GM04503 (cell line): ENCODE measurements at regions not wholly inside any gene's neighbourhood (a gene's known extent, or its start where the extent isn't known, plus 50 kb on each side); places are given as distances from the start of the nearest gene placed in this dataset.
"Not testable (repeated sequence)": the region's sequence is repeated elsewhere in the genome, so short reads cannot be mapped to it uniquely, and the experiment has no call there.

Source experiments
- DNase-seq: peaks from one replicate; pipeline ENCODE4 v3.0.0-alpha.2; 2012; ENCODE audit warnings: low read depth

DNA sequence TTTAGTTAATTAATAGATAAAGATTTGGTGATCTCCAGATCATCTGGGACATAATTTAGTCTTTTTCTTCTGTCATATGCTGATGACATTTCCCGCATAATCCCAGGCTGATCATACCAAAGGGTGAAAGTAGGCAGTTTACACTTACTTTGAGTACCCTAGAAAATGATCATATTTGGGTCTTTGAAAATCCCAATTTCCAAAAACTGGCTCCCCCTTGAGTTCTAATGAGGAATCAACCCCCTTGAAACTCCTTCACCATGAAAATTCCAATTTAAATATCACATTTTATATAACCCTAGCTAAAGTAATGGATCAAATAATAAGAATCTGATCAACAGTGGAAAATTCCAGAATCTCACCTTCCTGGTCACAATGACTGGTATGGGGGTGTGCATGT is 223.4 kb downstream of the NAF1 start:
- DNase-seq, result no peak

DNA sequence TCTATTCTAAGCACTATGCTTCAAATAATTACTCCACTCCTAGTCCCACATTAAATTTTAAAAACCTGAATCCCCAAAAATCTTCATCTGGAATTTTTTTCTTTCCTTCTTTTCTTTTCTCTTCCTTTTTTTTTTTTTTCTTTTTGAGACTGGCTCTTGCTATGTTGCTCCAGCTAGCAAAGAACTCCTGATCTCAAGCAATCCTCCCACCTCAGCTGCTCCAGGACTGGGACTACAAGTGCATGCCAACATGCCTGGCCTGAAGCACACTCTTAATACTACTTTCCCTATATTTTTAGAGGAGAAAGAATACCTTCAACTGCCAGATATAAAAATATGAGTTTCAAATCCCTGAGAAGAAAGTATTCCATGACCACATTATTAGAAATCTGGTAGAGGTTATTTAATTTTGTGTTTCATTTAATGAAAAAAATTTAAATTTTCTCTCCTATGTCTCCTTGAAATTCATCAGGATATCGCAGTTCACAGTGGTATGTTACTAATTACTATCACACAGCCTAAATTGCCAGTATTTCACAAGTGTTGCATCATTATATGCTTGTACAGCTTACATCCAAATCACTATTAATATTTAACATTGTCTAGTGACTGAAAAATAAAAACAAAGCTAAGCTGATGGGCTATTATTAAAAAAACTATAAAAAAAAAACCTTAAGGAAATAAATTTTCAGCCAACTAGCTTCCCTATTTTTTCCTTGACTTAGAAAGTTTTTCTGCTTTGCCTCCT is 227.8 kb downstream of the NAF1 start:
- DNase-seq, result no peak

DNA sequence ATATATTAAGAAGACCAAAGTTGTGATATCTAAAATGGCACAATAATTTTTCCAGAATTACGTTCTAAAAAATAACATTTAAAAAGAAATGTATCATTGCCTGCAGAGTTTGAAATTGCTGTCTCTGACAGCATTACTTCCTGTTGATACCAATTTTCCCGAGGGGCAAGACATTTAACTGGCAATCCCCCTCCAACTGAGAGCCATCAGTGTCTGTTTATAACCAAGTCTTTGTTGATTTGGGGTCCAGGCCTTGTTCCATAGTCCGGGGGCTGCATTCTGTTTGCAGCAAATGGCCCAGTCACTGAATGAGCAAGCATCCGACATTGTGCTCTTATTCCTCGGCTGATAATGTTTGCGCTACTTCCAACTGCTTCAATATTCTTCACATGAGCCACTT is 231.5 kb downstream of the NAF1 start:
- no peak for DNase-seq

DNA sequence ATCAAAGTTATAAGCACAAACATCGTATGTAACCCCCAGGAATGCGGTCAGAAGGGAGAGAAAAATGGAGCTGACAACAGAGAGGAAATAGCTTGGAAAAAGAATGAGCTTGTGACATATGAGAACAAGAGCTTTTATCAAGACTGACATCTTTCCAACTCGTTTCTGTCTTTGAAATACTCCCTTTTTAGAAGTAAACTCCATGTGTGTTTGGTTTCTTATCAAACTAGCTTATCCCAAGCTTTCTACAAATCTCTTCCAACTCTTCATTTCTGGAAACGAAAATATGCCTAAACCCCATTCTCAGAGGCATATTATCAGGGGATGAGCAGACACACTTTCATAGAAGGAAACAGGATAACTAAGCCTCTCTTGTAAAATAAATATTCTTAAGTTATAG is 235.4 kb downstream of the NAF1 start:
- no peak for DNase-seq

DNA sequence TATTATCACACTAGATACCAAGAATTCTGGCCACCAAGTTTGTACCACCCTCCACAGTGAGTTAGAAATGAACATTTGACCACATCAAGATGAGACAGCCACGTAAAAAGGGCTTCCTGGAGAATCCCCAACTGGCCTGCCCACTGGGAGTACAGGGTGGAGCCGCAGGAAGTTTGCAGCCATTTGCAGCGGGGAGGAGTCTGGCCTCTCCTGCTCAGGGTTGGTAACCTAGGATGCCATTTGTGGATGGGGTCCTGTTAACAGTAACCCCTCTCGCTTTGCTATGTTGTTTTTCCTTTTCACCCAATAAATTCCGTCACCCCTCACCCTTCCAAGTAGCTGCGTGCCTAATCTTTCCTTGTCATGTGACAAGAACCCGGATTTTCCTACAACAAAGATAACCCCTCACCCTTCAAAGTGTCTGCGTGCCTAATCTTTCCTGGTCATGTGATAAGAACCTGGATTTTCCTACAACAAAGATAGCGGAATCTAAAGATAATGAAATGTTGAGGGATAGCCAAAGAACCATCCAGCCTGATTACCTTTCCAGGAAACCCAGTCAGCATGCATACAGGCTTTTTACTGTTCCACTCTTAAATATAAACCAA is 245.4 kb downstream of the NAF1 start:
- DNase-seq, result no peak

DNA sequence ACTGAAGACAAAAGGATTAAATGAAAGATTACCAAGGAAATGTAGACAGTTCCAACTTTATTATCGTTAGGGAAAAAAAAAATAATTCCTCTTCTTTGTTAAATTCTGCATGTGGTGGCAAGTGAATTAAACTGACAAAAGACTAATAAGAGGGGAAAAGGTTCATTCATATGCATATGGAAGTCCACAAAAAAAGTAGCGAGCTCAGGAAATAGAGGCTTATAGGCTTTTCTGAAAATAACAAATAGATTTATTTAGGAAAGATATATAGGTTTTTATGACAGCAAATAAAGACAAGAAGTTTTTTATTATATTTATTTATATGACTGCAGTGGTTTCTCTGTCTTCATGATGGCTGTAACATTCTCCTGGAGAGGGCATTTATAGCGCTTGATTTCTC is 246.0 kb downstream of the NAF1 start:
- no peak for DNase-seq

DNA sequence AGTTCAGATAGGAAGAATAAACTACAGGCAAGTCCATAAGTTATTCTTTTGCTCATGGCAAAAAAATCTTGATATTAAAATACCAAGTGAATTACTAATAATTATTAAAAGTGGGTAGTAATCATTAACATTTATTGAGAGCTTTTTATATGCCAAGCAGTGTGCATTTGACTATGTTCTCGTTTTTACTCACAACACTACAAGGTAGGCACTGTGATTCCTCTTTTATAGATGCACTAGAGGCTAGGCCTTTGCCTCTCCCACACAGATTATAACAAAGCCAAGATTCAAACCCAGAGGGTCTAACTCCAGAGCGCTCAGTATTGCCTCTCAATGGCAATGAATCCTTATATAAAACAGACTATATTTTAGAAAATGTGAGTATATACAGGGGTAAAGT is 254.2 kb downstream of the NAF1 start:
- DNase-seq, result no peak

DNA sequence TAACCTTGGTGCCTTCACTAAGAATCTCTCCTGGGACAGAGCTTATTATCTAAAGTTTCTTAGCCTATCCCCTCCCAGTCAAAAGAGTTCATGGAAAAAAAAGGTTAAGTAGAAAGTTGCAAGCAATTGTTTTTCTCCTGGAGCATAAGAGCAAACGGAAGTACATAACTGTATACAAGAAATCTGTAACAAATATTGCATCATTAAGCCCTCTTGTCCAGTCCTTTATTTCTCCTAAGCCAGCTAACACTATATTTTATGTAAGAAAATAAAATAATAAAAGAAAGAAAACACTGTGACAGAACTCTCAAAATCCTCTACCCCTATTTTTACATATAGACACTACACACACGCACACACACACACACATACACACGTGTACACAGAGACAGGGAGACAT is 255.3 kb downstream of the NAF1 start:
- DNase-seq, result no peak

DNA sequence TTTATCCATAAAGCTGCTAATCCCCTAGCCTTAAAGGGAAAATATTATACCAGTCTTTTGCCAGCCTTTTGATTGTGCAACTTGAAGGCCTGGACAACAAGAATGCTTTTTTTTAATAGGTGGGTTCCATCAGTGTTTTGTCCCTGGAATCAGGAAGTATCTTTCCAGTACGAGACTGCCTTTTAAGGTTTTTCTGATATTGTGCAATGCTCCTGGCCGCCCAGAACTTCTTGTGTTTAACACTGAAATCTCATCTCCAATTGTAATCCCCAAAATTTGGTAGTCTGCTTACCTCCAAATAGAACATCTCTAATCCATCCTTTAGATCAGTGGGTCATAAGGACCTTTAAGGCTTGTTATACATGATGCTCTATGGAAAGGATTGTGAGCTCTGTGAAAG is 256.7 kb downstream of the NAF1 start:
- no peak for DNase-seq

DNA sequence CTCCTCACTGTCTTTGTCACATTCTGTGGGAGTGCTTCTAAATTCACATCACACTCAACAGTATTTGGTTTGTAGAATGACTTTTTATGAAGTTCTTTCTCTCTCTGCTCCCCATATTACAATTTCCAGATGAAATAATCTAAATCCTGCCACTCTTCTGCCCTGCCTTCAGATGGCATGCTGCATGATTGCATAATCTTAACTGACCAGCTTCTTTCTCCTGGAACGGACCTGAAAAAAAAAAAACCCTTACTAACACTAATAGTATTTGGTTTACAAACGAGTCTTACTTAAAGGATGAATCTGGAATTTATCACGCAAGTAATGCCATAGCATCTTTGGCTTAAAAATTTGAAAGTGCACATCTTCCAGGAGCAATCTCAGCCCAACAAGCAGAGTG is 272.3 kb downstream of the NAF1 start:
- no peak for DNase-seq

DNA sequence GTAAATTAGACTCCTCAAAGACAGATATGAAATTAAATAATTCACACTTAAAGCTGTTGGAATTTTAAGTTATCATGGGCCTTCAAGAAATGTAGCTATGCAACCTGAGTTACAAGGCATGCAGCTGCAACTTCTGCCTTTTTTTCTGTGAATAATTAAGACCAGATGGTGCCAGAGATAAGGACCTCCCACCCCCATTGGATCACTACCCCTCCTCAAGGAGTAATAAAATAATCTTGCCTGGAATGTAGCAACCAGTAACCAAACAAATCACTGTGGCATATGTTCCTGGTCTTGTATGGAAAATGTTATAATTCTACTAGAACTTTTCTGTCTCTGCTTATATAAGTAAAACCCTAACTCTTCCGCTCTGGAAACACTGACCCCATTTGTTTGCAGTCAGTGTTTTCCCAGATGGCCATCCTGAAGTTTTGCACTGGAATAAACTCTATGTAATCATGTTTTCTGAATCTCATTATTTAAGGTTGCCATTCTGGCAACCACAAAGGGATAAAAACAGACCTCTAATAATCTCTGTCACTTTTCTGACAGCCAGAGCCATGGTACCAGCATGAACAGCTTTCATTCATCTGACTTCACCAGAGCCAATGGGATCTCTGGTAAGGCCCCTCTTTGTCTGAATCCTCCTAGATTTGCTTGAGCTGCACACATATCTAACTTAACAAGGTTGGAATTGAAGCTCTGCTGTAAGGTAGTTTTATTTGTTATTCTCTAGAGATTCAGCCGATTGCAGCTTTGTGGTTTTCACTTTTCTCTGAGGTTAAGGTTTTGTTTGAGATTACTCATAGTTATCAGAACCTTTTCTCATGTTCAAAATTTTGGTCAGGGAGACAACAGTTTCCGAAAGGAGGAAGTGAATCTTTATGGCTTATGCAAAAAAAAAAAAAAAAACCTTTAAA is 274.6 kb downstream of the NAF1 start:
- no peak for DNase-seq

DNA sequence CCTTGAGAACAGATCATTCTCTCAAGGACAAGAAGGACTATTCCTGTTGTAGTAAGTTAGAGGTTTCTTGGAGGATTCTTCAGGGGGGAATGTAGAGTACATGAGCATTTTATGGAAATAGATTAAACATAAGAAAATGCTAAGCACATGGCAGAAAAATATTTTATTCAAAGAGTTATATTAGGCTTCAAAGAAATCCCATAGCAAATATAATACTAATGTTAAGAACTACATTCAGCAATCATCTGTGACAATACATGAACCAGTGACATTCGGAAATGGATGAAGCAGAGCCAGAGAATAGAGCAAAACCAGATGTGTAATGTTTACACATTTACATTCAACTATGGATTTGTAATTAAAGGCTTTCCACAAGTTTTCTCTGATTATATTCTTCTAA is 288.6 kb downstream of the NAF1 start:
- no peak for DNase-seq

DNA sequence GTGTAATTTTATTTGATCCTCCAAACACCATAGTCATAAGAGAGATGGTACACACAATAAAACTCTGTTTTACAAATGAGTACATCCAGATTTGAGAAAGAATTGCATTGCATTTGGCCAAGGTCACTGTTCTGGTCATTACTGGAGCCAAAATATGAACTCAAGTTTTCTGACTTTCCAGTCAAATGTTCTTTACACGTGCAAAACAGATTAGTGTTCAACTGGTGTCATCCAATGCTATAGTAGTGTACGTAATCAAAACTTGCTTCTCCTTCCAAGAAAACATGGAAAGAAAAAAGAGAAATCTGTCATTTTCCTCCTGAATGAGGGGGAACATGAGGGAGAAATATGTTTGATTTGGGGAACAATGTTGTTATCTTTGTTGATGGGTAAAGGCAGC is 291.9 kb downstream of the NAF1 start:
- no peak for DNase-seq

DNA sequence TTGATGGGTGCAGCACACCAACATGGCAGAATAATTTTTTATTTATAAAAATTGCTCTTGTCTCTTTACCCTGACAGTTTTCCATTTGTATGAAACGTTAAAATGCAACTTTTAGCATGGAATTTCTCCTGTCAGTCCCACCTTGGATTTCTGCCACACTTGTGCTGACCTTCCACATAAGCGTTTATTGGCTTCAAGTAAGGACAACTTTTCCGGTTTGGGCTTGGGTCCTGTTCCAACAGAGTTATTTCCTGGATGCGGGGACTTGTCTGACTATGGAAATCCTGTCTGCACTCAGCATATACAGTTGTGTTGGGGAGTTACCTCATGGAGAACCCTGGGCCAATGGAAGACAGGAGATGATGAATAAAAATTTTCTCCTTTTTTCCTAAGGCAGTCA is 294.7 kb downstream of the NAF1 start:
- no peak for DNase-seq

DNA sequence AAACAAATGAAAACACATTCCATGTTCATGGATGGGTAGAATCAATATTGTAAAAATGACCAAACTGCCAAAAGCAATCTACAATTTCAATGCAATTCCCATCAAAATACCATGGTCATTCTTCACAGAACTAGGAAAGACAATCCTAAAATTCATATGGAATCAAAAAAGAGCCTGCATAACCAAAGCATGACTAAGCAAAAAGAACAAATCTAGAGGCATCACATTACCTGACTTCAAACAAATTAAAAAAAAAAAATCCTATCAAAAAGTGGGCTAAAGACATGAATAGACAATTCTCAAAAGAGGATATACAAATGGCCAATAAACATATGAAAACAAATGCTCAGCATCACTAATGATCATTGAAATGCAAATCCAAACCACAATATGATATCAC is 297.5 kb downstream of the NAF1 start:
- DNase-seq, result no peak

DNA sequence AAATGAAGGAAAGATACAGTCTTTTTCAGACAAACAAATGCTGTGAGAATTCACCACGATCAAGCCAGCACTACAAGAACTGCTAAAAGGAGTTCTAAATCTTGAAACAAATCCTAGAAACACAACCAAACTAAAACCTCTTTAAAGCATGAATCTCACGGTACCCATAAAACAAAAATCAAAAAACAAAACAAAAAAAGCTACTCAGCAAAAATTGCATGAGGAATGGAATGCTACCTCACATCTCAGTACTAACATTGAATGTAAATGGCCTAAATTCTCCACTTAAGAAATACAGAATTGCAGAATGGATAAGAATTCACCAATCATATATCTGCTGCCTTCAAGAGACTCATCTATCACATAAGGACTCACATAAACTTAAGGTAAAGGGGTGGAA is 300.1 kb downstream of the NAF1 start:
- no peak for DNase-seq

DNA sequence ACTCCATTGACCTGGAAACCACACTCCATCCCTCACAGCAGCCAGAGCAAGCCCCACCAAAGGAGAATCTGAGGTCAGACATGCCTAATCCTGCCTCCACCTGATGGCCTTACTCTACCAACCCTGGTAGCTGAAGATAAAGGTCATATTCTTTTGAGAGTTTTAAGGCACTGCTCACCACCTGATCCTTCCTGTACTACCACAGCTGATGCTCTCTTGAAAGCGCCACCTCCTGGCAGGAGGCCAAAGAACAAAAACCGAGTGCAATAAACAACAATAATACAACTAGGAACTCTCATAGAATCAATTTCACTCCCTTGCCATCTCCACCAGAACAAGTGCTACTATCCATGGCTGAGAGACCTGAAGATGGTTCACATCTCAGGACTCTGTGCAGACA is 301.6 kb downstream of the NAF1 start:
- no peak for DNase-seq

DNA sequence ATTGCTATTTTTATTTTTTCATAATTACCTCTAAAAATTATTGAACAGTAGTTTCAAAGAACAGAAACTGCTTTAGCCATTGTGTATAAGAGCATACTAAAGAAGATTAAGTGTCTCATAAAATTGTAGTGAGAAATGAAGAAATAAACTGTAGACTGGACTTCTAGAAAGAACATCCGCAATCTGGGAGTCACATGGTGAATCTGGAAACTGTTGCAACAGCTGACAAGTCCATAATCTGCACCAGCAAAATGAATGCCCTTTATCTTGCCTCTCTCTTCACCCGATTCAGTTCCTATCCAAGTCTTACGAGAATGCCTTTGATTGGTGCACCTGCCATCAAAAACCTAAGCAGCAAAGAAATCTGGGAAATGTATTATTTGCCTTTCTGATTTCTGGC is 312.9 kb downstream of the NAF1 start:
- DNase-seq, result no peak

DNA sequence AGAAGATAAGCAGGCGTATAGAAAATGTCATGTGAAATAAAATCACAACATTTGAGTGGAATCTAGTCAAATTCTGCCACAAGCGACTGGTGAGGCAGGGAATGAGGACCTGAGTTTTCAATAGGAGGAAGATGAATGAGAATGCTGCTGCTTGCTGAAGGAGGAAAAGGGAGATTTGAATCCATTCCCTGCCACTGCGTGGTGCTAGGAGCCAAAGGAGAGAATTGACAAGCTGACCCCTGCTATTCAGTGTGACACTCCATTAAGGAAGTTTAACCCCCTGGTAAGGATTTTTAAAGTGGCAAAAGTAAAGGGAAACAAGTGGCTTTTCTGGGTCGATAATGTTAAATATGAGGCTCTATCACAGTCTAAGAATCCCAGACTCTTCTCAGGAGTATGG is 314.0 kb downstream of the NAF1 start:
- DNase-seq, result no peak

DNA sequence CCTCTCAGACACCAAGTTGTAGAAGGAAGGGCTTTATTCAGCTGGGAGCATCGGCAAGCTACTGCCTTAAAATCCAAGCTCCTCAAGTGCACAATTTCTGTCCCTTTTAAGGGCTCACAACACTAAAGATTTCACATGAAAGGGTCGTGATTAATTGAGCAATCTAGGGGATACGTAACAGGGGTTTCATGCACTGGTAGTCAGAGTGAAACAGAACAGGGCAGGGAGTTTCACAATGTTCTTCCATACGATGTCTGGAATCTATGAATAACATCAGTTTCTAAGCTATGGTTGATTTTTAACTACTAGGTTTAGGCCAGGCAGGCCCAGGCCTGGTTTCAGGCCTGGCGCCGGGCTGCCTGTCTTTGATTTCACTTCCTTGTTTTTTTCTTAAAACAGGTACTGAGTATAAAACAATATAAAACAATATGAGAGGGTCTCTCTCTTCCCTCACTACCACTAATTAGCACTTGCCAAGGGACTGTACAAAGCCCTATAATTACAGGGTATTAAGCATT is 315.4 kb downstream of the NAF1 start:
- not testable (repeated sequence) for DNase-seq

DNA sequence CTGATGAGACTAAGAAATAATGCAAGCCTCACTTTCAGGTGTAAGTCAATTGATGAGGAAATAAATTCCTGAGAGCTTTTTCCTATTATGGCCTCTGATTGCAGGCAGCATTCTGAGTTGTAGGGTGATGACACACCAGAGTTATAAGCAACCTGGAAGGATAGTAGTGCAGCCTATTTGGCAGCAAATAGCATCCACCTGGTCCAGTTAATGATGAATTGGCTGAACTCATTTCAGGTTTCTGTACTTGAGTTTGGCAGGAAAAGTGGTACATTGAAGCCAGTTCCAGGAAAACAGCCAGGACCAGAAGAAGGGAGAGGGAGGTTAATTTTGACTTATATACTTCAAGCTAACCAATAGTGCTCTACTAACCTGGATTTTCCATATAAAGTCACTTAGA is 316.8 kb downstream of the NAF1 start:
- no peak for DNase-seq

DNA sequence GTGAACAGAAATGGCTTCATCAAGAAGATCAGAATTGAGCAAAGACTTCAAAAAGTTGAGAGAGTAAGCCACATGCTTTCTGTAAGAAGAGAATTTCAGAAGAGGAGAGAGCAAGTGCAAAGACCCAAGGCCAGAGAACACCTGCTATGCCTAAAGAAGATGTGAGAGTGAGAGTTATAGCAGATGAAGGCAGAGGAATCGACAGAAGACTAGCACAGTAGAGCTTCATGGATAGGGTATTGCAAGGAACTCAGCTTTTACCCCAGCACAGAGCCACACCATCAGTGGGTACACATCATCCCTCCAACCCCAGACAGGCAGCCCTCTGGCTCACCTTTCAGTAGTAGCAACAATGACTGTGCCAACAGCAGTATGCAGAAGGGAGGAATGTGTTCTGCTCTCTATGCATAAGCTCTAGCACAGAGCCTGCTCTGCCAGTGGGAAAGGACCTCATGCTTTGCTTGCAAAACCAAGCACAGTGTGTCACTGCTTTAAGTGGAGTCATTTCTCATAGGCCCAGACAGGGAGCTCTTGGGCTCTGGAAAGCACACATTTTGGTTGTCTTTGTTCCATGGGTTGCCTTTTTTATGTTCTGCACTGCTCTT is 318.6 kb downstream of the NAF1 start:
- no peak for DNase-seq

DNA sequence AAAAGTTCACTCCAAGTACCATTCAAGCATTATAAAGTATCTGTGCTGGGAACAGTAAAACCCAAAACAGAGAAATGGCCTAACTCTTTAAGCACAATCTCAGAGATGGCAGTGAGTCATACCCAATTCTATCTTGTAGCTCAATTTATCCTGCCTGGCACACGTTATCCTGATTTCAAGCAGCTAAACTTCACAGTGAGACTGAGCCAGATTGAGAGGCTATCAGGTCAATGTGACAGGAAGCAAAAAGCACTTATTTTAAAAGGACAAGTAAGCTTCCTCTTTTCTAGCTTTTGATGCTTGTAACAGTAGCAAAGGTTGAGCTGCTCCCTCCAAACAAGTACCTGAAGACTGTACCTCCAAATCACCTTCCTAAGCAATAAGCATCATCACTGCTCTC is 324.9 kb downstream of the NAF1 start:
- DNase-seq, result no peak
